ENCODE measurements at regions not wholly inside any gene's neighbourhood (a gene's known extent, or its start where the extent isn't known, plus 50 kb on each side); places are given as distances from the start of the nearest gene placed in this dataset.

DNA sequence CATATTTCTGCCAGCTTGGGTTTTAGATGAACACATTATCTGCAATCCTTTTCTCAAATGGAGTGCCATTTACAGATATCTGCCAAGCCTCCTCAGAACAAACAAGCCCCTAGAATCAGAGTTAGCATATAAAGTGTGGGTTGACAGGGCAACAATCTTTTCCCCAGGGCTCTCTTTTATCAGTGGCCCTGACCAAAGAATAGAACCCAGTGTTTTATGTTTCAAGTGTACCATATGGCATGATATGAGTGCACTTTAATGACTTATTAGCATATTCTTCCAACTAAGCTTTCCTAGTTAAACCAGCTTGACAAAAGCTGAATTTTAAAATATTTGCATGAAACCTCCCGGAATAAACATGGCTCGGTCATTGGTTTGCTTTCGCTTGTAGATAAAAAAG is 57.3 kb downstream of the EVX1 start:
- Mint-ChIP-seq H3K36me3 (ENCODE audit: low read depth) (no peaks in the 10 kb centered on the region), H3K4me3 (no peak overlapping the region), H3K4me1 (no peaks in the 10 kb centered on the region), H3K9me3 (no peaks in the 10 kb centered on the region), H3K27me3 (no peaks in the 10 kb centered on the region), H3K27ac (no peak overlapping the region)
- ChIA-PET POLR2A (no interaction called here), CTCF (no interaction called here)
- no peak for DNase-seq

DNA sequence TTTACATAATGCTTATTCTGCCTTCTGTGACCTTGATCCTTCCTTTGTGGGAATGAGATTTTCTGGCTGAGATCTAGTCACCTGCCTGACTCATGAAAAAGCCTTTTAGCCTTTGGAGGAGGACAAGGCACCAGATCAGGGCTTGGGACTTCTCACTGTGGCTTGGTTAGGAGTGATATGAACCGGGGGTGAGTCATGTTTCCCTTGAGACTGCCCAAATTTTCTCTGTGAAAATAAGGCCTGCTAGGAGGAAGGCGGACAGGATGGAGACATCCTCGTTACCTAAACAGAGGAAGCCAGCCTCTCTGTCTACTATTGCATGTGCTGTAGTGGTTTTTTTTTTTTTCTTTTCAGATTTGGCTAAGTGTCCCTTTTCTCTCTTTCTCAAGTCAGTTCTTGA is 57.8 kb downstream of the EVX1 start:
- Mint-ChIP-seq H3K27ac (no peak overlapping the region), H3K4me3 (no peak overlapping the region), H3K36me3 (ENCODE audit: low read depth) (no peaks in the 10 kb centered on the region), H3K27me3 (no peaks in the 10 kb centered on the region), H3K4me1 (no peaks in the 10 kb centered on the region), H3K9me3 (no peaks in the 10 kb centered on the region)
- ChIA-PET POLR2A (no interaction called here), CTCF (no interaction called here)
- DNase-seq: no peak

GRCh38 chr7:27302590-27302989 is 60.0 kb downstream of the EVX1 start:
- H3K4me1 Mint-ChIP-seq: no peaks in the 10 kb centered on the region
- no peaks in the 10 kb centered on the region for H3K9me3 Mint-ChIP-seq
- H3K27ac Mint-ChIP-seq: no peak overlapping the region
- ChIA-PET CTCF (no interaction called here), POLR2A (no interaction called here)
- H3K27me3 Mint-ChIP-seq: no peaks in the 10 kb centered on the region
- no peak for DNase-seq
- no peaks in the 10 kb centered on the region for H3K36me3 Mint-ChIP-seq (ENCODE audit: low read depth)
- H3K4me3 Mint-ChIP-seq: no peak overlapping the region

DNA sequence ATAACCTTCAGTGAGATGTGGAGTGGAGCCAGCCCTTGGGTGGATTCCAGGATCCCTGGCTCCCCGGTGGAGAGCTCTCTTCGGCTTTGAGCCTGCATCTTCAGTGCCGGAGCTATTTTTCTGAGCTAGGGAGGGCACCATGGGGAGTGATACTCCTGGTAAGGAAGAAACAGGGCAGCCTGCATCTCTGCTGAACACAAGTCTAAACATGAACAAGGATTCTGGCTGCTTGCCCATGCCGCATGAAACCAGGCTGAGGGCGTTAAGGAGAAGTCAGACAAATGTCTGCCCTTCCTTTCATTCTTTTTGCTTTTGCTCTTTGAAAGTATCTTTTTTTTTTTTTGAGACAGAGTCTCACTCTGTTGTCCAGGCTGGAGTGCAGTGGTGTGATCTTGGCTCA is 60.4 kb downstream of the EVX1 start:
- Mint-ChIP-seq H3K36me3 (ENCODE audit: low read depth) (no peaks in the 10 kb centered on the region), H3K4me1 (no peaks in the 10 kb centered on the region), H3K27me3 (no peaks in the 10 kb centered on the region), H3K9me3 (no peaks in the 10 kb centered on the region), H3K27ac (no peak overlapping the region), H3K4me3 (no peak overlapping the region)
- POLR2A ChIA-PET: no interaction called here
- DNase-seq: no peak
- CTCF ChIA-PET: no interaction called here

- POLR2A ChIA-PET: no interaction called here
- Mint-ChIP-seq H3K9me3 (no peaks in the 10 kb centered on the region), H3K36me3 (ENCODE audit: low read depth) (no peaks in the 10 kb centered on the region), H3K27ac (no peak overlapping the region), H3K4me3 (no peak overlapping the region), H3K27me3 (no peaks in the 10 kb centered on the region), H3K4me1 (no peaks in the 10 kb centered on the region)
- DNase-seq: no peak
- CTCF ChIA-PET: no interaction called here
These were observed 63.3 kb downstream of the EVX1 start for GRCh38 chr7:27305854-27306253.

- H3K27me3 Mint-ChIP-seq: peaks cover 12% of the 10 kb centered on the region
- H3K27ac Mint-ChIP-seq: no peak overlapping the region
- H3K9me3 Mint-ChIP-seq: no peaks in the 10 kb centered on the region
- no peaks in the 10 kb centered on the region for H3K36me3 Mint-ChIP-seq (ENCODE audit: low read depth)
- no peak for DNase-seq
- no peak overlapping the region for H3K4me3 Mint-ChIP-seq
- POLR2A ChIA-PET: no interaction called here
- H3K4me1 Mint-ChIP-seq: no peaks in the 10 kb centered on the region
- CTCF ChIA-PET: no interaction called here
These were observed 70.2 kb downstream of the EVX1 start for GRCh38 chr7:27312820-27313219.

GRCh38 chr7:27314111-27314510 is 71.5 kb downstream of the EVX1 start:
- no peak overlapping the region for H3K4me3 Mint-ChIP-seq
- ChIA-PET POLR2A (no interaction called here), CTCF (no interaction called here)
- no peaks in the 10 kb centered on the region for H3K4me1 Mint-ChIP-seq
- H3K27me3 Mint-ChIP-seq: peaks cover 17% of the 10 kb centered on the region
- H3K36me3 Mint-ChIP-seq (ENCODE audit: low read depth): no peaks in the 10 kb centered on the region
- no peak for DNase-seq
- no peak overlapping the region for H3K27ac Mint-ChIP-seq
- H3K9me3 Mint-ChIP-seq: no peaks in the 10 kb centered on the region

GRCh38 chr7:27315066-27315465 is 72.5 kb downstream of the EVX1 start:
- ChIA-PET POLR2A (no interaction called here), CTCF (interaction anchor here (0.7 kb wide), 1 partner anchor 136 kb away, joined by 3 read pairs; no protein-coding TSS in a partner anchor)
- Mint-ChIP-seq H3K4me3 (no peak overlapping the region), H3K27me3 (peaks cover 19% of the 10 kb centered on the region), H3K27ac (no peak overlapping the region), H3K9me3 (no peaks in the 10 kb centered on the region), H3K36me3 (ENCODE audit: low read depth) (no peaks in the 10 kb centered on the region), H3K4me1 (no peaks in the 10 kb centered on the region)
- no peak for DNase-seq

- no peak overlapping the region for H3K4me3 Mint-ChIP-seq
- ChIA-PET CTCF (interaction anchor here (0.7 kb wide), 1 partner anchor 120 kb away, joined by 3 read pairs; no protein-coding TSS in a partner anchor), POLR2A (no interaction called here)
- no peak for DNase-seq
- H3K4me1 Mint-ChIP-seq: no peaks in the 10 kb centered on the region
- peaks cover 21% of the 10 kb centered on the region for H3K27me3 Mint-ChIP-seq
- H3K36me3 Mint-ChIP-seq (ENCODE audit: low read depth): no peaks in the 10 kb centered on the region
- no peaks in the 10 kb centered on the region for H3K9me3 Mint-ChIP-seq
- no peak overlapping the region for H3K27ac Mint-ChIP-seq
These were observed 73.7 kb downstream of the EVX1 start for GRCh38 chr7:27316311-27316710.

GRCh38 chr7:27324246-27324645 is 81.6 kb downstream of the EVX1 start:
- Mint-ChIP-seq H3K4me3 (no peak overlapping the region), H3K4me1 (no peaks in the 10 kb centered on the region), H3K27ac (no peak overlapping the region), H3K9me3 (no peaks in the 10 kb centered on the region), H3K27me3 (peaks cover 8% of the 10 kb centered on the region), H3K36me3 (ENCODE audit: low read depth) (no peaks in the 10 kb centered on the region)
- no peak for DNase-seq
- ChIA-PET CTCF (no interaction called here), POLR2A (no interaction called here)

DNA sequence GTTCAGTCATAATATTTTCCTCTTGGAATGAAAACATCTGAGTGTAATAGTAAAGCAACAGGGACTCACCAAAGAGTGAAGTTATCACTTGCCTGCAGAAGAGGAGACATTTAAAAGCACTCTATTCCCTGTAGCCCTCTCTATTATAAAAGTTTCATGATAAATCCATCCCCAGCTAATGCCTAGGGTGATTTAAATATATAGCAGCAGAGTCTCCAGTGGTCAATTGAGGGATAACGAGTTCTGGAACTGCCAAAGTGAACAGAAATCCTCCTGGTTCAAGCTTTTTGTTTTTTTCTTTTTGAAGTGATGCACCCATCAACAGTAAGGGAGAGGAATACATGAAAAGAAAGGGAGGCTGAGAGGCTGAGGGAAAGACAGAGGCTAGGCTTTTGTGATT is 87.3 kb downstream of the EVX1 start:
- POLR2A ChIA-PET: no interaction called here
- no peaks in the 10 kb centered on the region for H3K36me3 Mint-ChIP-seq (ENCODE audit: low read depth)

DNA sequence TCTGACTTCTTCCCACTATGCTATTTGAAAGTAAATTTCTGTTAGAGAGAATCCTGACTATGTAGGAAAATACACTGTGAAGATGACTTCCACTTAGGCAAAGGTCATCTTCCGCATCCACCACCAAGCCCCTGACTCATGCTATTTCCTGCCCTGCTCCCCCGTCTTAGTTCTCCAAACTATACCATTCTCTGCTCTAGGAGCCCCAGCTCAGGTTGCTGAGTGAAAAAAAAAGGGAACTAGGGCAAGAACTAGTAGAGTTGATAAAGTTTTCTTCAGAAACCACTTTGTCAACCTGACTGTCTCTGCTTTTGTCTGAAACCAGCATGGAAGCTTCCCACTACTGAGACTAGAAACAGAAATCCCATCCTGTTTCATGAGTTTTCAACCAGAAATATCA is 96.9 kb downstream of the EVX1 start:
- POLR2A ChIA-PET: no interaction called here
- CTCF ChIA-PET: no interaction called here

More for the DNA sequence above, 87.3 kb downstream of the EVX1 start:
- Mint-ChIP-seq H3K27me3 (peaks cover 3% of the 10 kb centered on the region), H3K4me3 (no peak overlapping the region), H3K4me1 (no peaks in the 10 kb centered on the region), H3K9me3 (peaks cover 4% of the 10 kb centered on the region), H3K27ac (no peak overlapping the region)
- CTCF ChIA-PET: no interaction called here
- DNase-seq: no peak

DNA sequence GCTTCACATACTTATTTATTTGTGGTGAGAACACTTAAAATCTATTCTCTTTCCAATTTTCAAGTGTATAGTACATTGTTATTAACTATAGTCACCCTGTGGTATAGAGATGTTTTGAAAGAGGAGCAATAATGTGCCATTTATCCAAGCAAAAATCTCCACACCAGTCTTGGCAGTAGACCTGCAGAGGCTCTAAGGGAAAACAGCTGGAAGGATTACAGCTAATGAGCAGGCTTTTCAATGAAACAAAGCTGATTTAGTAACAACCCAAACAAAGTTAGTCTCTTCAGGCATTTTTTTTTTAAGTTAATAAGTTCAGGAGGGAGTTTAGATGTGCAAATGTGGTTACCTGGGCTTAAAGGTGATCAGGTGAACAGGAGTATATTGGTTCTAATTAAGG is 101.9 kb downstream of the EVX1 start:
- DNase-seq: no peak
- H3K27me3 Mint-ChIP-seq: peaks cover 6% of the 10 kb centered on the region
- no peak overlapping the region for H3K4me3 Mint-ChIP-seq
- H3K9me3 Mint-ChIP-seq: no peaks in the 10 kb centered on the region
- CTCF ChIA-PET: no interaction called here
- no peaks in the 10 kb centered on the region for H3K4me1 Mint-ChIP-seq
- POLR2A ChIA-PET: no interaction called here
- no peak overlapping the region for H3K27ac Mint-ChIP-seq
- H3K36me3 Mint-ChIP-seq (ENCODE audit: low read depth): no peaks in the 10 kb centered on the region

More for the DNA sequence above, 96.9 kb downstream of the EVX1 start:
- Mint-ChIP-seq H3K36me3 (ENCODE audit: low read depth) (no peaks in the 10 kb centered on the region), H3K27ac (no peak overlapping the region), H3K27me3 (peaks cover 6% of the 10 kb centered on the region), H3K9me3 (no peaks in the 10 kb centered on the region), H3K4me3 (no peak overlapping the region), H3K4me1 (no peaks in the 10 kb centered on the region)
- no peak for DNase-seq

GRCh38 chr7:27345164-27345887 is 102.7 kb downstream of the EVX1 start:
- H3K9me3 Mint-ChIP-seq: no peaks in the 10 kb centered on the region
- DNase-seq: no peak
- no peaks in the 10 kb centered on the region for H3K36me3 Mint-ChIP-seq (ENCODE audit: low read depth)
- POLR2A ChIA-PET: no interaction called here
- H3K27ac Mint-ChIP-seq: no peak overlapping the region
- H3K4me1 Mint-ChIP-seq: no peaks in the 10 kb centered on the region
- no peak overlapping the region for H3K4me3 Mint-ChIP-seq
- CTCF ChIA-PET: no interaction called here
- peaks cover 6% of the 10 kb centered on the region for H3K27me3 Mint-ChIP-seq
